Osteocyte (in vitro differentiated cells): ENCODE measurements at regions not wholly inside any gene's neighbourhood (a gene's known extent, or its start where the extent isn't known, plus 50 kb on each side); places are given as distances from the start of the nearest gene placed in this dataset.
"Not testable (repeated sequence)": the region's sequence is repeated elsewhere in the genome, so short reads cannot be mapped to it uniquely, and the experiment has no call there.

Source experiments
- DNase-seq: peaks from one replicate; pipeline ENCODE4 v3.0.0; 2021; ENCODE audit warnings: mixed read lengths; ENCODE audit not compliant: unreplicated experiment; ENCODE audit errors: extremely low spot score
- H3K27ac Mint-ChIP-seq: one replicate; pipeline ENCODE4 v1.8.0; 2021; ENCODE audit warnings: mild to moderate bottlenecking, mixed read lengths; ENCODE audit not compliant: unreplicated experiment
- H3K27me3 Mint-ChIP-seq: one replicate; pipeline ENCODE4 v1.8.0; 2021; ENCODE audit warnings: mixed read lengths; ENCODE audit not compliant: unreplicated experiment
- H3K36me3 Mint-ChIP-seq: one replicate; pipeline ENCODE4 v1.8.0; 2021; ENCODE audit warnings: mixed read lengths; ENCODE audit not compliant: unreplicated experiment
- H3K4me1 Mint-ChIP-seq: one replicate; pipeline ENCODE4 v1.8.0; 2021; ENCODE audit warnings: mixed read lengths; ENCODE audit not compliant: unreplicated experiment
- H3K4me3 Mint-ChIP-seq: one replicate; pipeline ENCODE4 v1.8.0; 2021; ENCODE audit warnings: mild to moderate bottlenecking, moderate library complexity, mixed read lengths; ENCODE audit not compliant: unreplicated experiment
- H3K9me3 Mint-ChIP-seq: one replicate; pipeline ENCODE4 v1.8.0; 2021; ENCODE audit warnings: mixed read lengths; ENCODE audit not compliant: unreplicated experiment
- CTCF ChIP-seq: fragments of 200-600 bp; sonication (generic); IDR thresholded peaks from 2 replicates; pipeline ENCODE4 v1.5.0; 2021; ENCODE audit warnings: antibody characterized with exemption, mild to moderate bottlenecking, moderate library complexity

GRCh38 chr1:118461154-118461553 lies 276.1 kb upstream of the SPAG17 start:
- Mint-ChIP-seq H3K4me3 (no peak overlapping the region), H3K4me1 (no peaks in the 10 kb centered on the region), H3K27ac (no peak overlapping the region), H3K27me3 (no peaks in the 10 kb centered on the region), H3K9me3 (peaks cover 18% of the 10 kb centered on the region), H3K36me3 (no peaks in the 10 kb centered on the region)
- TF ChIP-seq CTCF, result no peak
- DNase-seq, result no peak

GRCh38 chr1:118459871-118460270 lies 274.8 kb upstream of the SPAG17 start:
- Mint-ChIP-seq H3K9me3 (peaks cover 27% of the 10 kb centered on the region), H3K4me1 (no peaks in the 10 kb centered on the region), H3K27me3 (no peaks in the 10 kb centered on the region), H3K27ac (no peak overlapping the region), H3K36me3 (no peaks in the 10 kb centered on the region), H3K4me3 (no peak overlapping the region)
- no peak for DNase-seq
- no peak for TF ChIP-seq CTCF

- not testable (repeated sequence) for H3K4me1 Mint-ChIP-seq, H3K27ac Mint-ChIP-seq, H3K27me3 Mint-ChIP-seq, H3K4me3 Mint-ChIP-seq, DNase-seq, H3K36me3 Mint-ChIP-seq
- H3K9me3 Mint-ChIP-seq, result peaks cover 27% of the 10 kb centered on the region
These were observed 268.8 kb upstream of the SPAG17 start for GRCh38 chr1:118453856-118454255.

DNA sequence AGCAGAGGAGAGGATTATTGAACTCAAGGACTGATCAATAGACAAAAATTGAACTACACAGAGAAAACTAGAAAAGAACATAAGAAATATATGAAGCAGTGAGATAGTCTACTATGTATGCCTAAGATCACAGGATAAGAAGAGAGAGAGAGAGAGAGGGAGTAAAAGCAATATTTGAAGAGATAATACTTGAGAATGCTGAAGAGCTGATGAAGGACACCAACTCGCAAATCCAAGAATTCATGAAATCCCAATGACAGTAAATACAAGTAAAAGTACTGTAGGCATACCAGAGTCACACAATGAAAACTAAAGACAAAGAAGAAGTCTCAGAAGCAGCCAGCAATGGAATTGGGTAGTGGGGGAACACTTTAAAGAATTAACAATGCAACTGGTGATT lies 260.1 kb upstream of the SPAG17 start:
- peaks cover 5% of the 10 kb centered on the region for H3K27me3 Mint-ChIP-seq
- no peak overlapping the region for H3K27ac Mint-ChIP-seq
- H3K4me3 Mint-ChIP-seq, result no peak overlapping the region
- H3K36me3 Mint-ChIP-seq, result no peaks in the 10 kb centered on the region
- H3K9me3 Mint-ChIP-seq, result peaks cover 23% of the 10 kb centered on the region
- H3K4me1 Mint-ChIP-seq, result no peaks in the 10 kb centered on the region
- TF ChIP-seq CTCF, result no peak
- DNase-seq, result no peak

DNA sequence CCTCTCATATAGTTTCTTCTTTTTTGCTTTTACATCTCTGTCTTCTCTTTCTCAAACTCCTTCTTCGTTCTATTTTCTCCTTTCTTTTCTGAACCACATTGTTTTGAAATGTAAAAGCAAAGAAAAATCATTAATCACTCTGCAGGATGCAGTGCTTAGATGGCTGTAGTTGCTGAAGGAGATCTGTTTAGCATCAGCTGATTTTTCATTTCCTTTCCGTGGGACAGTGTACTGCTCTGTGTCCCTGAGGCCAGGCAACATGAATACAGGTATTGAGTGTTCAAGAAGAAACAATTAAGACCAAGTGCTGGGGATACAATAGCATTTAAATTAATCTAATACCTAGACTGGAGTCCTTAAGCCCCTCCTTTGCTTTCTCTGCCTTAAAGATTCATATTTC lies 257.2 kb upstream of the SPAG17 start:
- Mint-ChIP-seq H3K4me3 (no peak overlapping the region), H3K4me1 (no peaks in the 10 kb centered on the region), H3K9me3 (peaks cover 7% of the 10 kb centered on the region), H3K27ac (no peak overlapping the region), H3K27me3 (peaks cover 5% of the 10 kb centered on the region), H3K36me3 (no peaks in the 10 kb centered on the region)
- no peak for DNase-seq
- TF ChIP-seq CTCF, result no peak

DNA sequence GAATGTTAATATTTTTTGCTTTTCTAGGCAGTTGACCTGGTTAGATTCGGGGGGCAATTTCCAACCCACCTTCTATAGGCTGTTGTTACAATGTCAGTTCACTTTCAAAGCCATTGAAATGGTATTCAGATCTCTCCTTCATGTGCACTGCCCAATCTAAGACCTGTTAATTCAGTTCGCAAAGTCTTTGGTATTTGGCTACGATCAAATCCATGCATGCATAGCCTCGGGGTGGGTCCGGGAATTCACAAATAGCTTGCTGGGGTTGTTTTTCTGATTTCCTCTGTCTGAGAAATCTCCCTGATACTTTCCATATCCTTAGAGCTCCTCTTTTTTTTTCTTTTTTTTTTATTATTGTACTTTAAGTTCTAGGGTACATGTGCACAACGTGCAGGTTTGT lies 252.6 kb upstream of the SPAG17 start:
- no peaks in the 10 kb centered on the region for H3K36me3 Mint-ChIP-seq
- no peak for TF ChIP-seq CTCF
- no peak for DNase-seq
- H3K4me3 Mint-ChIP-seq, result no peak overlapping the region
- H3K27ac Mint-ChIP-seq, result no peak overlapping the region
- H3K27me3 Mint-ChIP-seq, result peaks cover 10% of the 10 kb centered on the region
- no peaks in the 10 kb centered on the region for H3K9me3 Mint-ChIP-seq
- no peaks in the 10 kb centered on the region for H3K4me1 Mint-ChIP-seq
